Nephron (organoid): ENCODE measurements at regions not wholly inside any gene's neighbourhood (a gene's known extent, or its start where the extent isn't known, plus 50 kb on each side); places are given as distances from the start of the nearest gene placed in this dataset.

Source experiments
- H3K27ac Mint-ChIP-seq, 3 experiments: 2 replicates each; pipeline ENCODE4 v1.8.0; 2020; ENCODE audit warnings: mixed read lengths in 3 of 3, mild to moderate bottlenecking in 2 of 3, moderate library complexity in 1 of 3
- H3K27me3 Mint-ChIP-seq: 2 replicates; pipeline ENCODE4 v1.8.0; 2021; ENCODE audit warnings: low read depth, mild to moderate bottlenecking, moderate library complexity, mixed read lengths
- H3K36me3 Mint-ChIP-seq: 2 replicates; pipeline ENCODE4 v1.8.0; 2020; ENCODE audit warnings: low read depth, mixed read lengths
- H3K4me1 Mint-ChIP-seq: 2 replicates; pipeline ENCODE4 v1.8.0; 2020; ENCODE audit warnings: mixed read lengths
- H3K4me3 Mint-ChIP-seq, 3 experiments: 2 replicates each; pipeline ENCODE4 v1.8.0; 2020; ENCODE audit warnings: mild to moderate bottlenecking in 3 of 3, mixed read lengths in 3 of 3, moderate library complexity in 2 of 3
- H3K9me3 Mint-ChIP-seq: 2 replicates; pipeline ENCODE4 v1.8.0; 2020; ENCODE audit warnings: mixed read lengths
- TF ChIP-seq, protein P1 (sequence below), 3 experiments: fragments of 200-600 bp; sonication (generic); IDR thresholded peaks; one replicate each; pipeline ENCODE4 v1.5.0; 2021; ENCODE audit warnings: antibody characterized with exemption in 3 of 3; ENCODE audit not compliant: unreplicated experiment in 3 of 3

- no peaks in the 10 kb centered on the region for H3K36me3 Mint-ChIP-seq
- no peak overlapping the region for H3K4me3 Mint-ChIP-seq
- H3K4me1 Mint-ChIP-seq: peaks cover 5% of the 10 kb centered on the region
- no peak overlapping the region for H3K27ac Mint-ChIP-seq
- no peaks in the 10 kb centered on the region for H3K27me3 Mint-ChIP-seq
- TF ChIP-seq, protein P1, sequence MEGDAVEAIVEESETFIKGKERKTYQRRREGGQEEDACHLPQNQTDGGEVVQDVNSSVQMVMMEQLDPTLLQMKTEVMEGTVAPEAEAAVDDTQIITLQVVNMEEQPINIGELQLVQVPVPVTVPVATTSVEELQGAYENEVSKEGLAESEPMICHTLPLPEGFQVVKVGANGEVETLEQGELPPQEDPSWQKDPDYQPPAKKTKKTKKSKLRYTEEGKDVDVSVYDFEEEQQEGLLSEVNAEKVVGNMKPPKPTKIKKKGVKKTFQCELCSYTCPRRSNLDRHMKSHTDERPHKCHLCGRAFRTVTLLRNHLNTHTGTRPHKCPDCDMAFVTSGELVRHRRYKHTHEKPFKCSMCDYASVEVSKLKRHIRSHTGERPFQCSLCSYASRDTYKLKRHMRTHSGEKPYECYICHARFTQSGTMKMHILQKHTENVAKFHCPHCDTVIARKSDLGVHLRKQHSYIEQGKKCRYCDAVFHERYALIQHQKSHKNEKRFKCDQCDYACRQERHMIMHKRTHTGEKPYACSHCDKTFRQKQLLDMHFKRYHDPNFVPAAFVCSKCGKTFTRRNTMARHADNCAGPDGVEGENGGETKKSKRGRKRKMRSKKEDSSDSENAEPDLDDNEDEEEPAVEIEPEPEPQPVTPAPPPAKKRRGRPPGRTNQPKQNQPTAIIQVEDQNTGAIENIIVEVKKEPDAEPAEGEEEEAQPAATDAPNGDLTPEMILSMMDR (IDR thresholded peaks at IDR 0.05; ENCODE audit: unreplicated experiment in 3 of 3): no peak
- H3K9me3 Mint-ChIP-seq: no peaks in the 10 kb centered on the region
These were observed 428.7 kb upstream of the SGCD start for GRCh38 chr5:155898284-155898683.

DNA sequence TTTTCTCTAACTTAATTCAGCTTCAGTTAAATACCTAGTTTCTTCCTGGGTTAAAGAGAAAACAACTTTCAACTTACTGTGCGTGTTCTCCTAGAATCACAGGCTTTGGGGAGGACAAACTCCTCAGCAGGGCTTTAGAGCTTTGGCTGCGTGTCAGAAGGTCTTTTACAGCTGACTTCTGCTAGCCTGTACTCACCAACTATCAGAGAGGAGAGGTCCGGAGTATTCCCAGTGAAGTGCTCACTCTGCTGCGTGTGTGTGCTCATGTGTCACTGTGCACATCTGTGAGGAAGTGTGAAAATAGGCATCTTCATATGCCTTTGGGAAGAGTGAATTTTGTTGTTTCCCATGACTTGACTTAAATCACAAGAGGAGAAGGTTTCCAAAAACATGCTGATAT lies 423.2 kb upstream of the SGCD start:
- Mint-ChIP-seq H3K27ac (no peak overlapping the region), H3K36me3 (no peaks in the 10 kb centered on the region), H3K4me3 (no peak overlapping the region), H3K4me1 (peaks cover 3% of the 10 kb centered on the region), H3K9me3 (no peaks in the 10 kb centered on the region), H3K27me3 (no peaks in the 10 kb centered on the region)
- TF ChIP-seq, protein P1 (IDR thresholded peaks at IDR 0.05; ENCODE audit: unreplicated experiment in 3 of 3): no peak

DNA sequence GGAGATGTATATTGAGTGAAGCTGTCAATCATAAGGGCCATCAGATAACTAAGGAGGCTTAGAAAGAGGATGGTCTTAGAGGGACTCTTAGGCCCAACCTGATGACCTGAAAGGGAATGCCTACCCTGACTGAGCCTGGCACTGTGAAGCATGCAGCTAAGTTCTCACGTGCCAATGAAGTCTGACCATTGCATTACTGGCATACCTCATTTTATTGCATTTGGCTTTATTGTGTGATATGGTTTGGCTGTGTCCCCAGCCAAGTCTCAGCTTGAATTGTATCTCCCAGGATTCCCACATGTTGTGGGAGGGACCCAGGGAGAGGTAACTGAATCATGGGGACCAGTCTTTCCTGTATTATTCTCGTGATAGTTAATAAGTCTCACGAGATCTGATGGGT lies 421.6 kb upstream of the SGCD start:
- Mint-ChIP-seq H3K27ac (no peak overlapping the region), H3K9me3 (no peaks in the 10 kb centered on the region), H3K36me3 (no peaks in the 10 kb centered on the region), H3K4me1 (no peaks in the 10 kb centered on the region), H3K4me3 (no peak overlapping the region), H3K27me3 (no peaks in the 10 kb centered on the region)
- TF ChIP-seq, protein P1 (IDR thresholded peaks at IDR 0.05; ENCODE audit: unreplicated experiment in 3 of 3): no peak

DNA sequence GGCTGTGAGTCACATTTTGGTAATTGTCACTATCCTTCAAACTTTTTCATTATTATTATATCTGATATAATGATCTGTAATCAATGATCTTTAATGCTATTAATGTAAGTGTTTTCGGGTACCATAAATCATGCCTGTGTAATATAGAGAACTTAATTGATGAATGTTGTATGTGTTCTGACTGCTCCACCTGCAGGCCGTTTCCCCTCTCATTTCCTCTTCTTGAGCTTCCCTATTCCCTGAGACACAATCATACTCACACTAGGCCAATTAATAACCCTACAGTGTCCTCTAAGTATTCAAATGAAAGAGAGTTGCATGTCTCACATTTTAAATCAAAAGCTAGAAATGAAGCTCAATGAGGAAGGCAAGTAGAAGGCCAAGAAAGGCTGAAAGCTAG lies 420.9 kb upstream of the SGCD start:
- no peaks in the 10 kb centered on the region for H3K9me3 Mint-ChIP-seq
- no peaks in the 10 kb centered on the region for H3K36me3 Mint-ChIP-seq
- no peak overlapping the region for H3K4me3 Mint-ChIP-seq
- no peaks in the 10 kb centered on the region for H3K4me1 Mint-ChIP-seq
- H3K27me3 Mint-ChIP-seq: no peaks in the 10 kb centered on the region
- H3K27ac Mint-ChIP-seq: no peak overlapping the region
- TF ChIP-seq, protein P1 (IDR thresholded peaks at IDR 0.05; ENCODE audit: unreplicated experiment in 3 of 3): no peak

GRCh38 chr5:155908543-155908942 lies 418.4 kb upstream of the SGCD start:
- TF ChIP-seq, protein P1 (IDR thresholded peaks at IDR 0.05; ENCODE audit: unreplicated experiment in 3 of 3): no peak
- Mint-ChIP-seq H3K27ac (no peak overlapping the region), H3K27me3 (no peaks in the 10 kb centered on the region), H3K9me3 (no peaks in the 10 kb centered on the region), H3K4me1 (no peaks in the 10 kb centered on the region), H3K4me3 (no peak overlapping the region), H3K36me3 (no peaks in the 10 kb centered on the region)

DNA sequence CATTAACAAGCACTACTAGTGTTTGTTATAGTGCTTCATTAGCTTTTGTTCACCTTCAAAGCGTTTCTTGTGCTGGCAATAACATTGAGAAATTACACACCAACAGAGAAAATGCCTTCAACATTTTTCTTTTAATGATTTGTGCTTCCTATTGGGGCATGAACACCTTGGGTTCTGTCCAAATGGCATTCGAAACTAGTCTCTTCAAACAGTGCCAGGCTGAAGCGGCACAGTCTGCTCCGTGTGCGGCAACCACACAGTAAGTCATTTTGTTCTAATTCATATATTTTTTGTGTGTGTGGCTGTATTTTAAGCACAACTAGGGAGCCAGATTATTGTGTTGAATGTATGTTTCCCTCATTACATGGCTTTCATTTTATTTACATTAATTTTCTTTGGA lies 414.7 kb upstream of the SGCD start:
- Mint-ChIP-seq H3K36me3 (no peaks in the 10 kb centered on the region), H3K4me3 (no peak overlapping the region), H3K4me1 (peaks cover 3% of the 10 kb centered on the region), H3K27me3 (no peaks in the 10 kb centered on the region), H3K27ac (no peak overlapping the region), H3K9me3 (no peaks in the 10 kb centered on the region)
- TF ChIP-seq, protein P1 (IDR thresholded peaks at IDR 0.05; ENCODE audit: unreplicated experiment in 3 of 3): no peak
